PC-9 (cell line): ENCODE measurements at regions not wholly inside any gene's neighbourhood (a gene's known extent, or its start where the extent isn't known, plus 50 kb on each side); places are given as distances from the start of the nearest gene placed in this dataset.

ENCODE experiments used
- CTCF ChIP-seq: fragments of 200-600 bp; sonication (generic); conservative IDR thresholded peaks from 2 replicates; pipeline ENCODE4 v1.6.1; 2017; ENCODE audit warnings: mixed run types, antibody characterized with exemption, mild to moderate bottlenecking, moderate library complexity
- EZH2 ChIP-seq: fragments of 200-600 bp; sonication (generic); IDR thresholded peaks from 2 replicates; pipeline ENCODE4 v1.8.0; 2017; ENCODE audit warnings: antibody characterized with exemption, low read depth

GRCh38 chr5:72741805-72742204 is 74.7 kb upstream of the TNPO1 start:
- TF ChIP-seq CTCF (no peak), EZH2 (no peak)
